ENCODE measurements at regions not wholly inside any gene's neighbourhood (a gene's known extent, or its start where the extent isn't known, plus 50 kb on each side); places are given as distances from the start of the nearest gene placed in this dataset.

DNA sequence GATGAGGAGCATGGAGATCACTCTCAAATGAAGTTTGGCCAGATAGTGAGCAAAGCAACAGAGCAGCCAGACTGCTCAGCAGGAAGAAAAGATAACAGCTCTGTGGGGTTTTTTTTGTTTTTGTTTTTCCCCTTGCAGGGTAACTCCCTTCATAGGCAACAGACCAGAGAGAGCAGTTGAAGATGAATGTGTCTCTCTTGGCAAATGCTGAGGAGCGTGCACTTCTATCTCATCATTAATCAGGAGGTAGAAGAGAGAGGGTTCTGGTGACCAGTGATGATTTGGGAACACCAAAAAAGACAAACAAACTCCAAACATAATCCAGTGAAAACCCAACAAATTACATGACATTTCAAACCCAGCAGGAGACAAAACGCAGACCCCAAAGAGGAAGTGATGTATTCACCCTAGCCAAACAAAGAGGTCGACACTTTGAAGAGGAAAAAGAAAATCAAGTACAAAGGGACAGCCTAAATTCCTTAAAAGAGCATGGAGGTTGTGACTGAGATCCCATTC lies 66.2 kb upstream of the RREB1 start:
- TF ChIP-seq, protein P1, sequence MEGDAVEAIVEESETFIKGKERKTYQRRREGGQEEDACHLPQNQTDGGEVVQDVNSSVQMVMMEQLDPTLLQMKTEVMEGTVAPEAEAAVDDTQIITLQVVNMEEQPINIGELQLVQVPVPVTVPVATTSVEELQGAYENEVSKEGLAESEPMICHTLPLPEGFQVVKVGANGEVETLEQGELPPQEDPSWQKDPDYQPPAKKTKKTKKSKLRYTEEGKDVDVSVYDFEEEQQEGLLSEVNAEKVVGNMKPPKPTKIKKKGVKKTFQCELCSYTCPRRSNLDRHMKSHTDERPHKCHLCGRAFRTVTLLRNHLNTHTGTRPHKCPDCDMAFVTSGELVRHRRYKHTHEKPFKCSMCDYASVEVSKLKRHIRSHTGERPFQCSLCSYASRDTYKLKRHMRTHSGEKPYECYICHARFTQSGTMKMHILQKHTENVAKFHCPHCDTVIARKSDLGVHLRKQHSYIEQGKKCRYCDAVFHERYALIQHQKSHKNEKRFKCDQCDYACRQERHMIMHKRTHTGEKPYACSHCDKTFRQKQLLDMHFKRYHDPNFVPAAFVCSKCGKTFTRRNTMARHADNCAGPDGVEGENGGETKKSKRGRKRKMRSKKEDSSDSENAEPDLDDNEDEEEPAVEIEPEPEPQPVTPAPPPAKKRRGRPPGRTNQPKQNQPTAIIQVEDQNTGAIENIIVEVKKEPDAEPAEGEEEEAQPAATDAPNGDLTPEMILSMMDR (IDR thresholded peaks at IDR 0.05): no peak
- TF ChIP-seq POLR2A (IDR thresholded peaks at IDR 0.05): no peak

Data from heart left ventricle (tissue), 13 donors.